GM04503 (cell line): ENCODE measurements at regions not wholly inside any gene's neighbourhood (a gene's known extent, or its start where the extent isn't known, plus 50 kb on each side); places are given as distances from the start of the nearest gene placed in this dataset.

Source experiments
- DNase-seq: peaks from one replicate; pipeline ENCODE4 v3.0.0-alpha.2; 2012; ENCODE audit warnings: low read depth

- DNase-seq, result no peak
Observed at GRCh38 chr1:185581020-185581419, 153.2 kb upstream of the HMCN1 start.

DNA sequence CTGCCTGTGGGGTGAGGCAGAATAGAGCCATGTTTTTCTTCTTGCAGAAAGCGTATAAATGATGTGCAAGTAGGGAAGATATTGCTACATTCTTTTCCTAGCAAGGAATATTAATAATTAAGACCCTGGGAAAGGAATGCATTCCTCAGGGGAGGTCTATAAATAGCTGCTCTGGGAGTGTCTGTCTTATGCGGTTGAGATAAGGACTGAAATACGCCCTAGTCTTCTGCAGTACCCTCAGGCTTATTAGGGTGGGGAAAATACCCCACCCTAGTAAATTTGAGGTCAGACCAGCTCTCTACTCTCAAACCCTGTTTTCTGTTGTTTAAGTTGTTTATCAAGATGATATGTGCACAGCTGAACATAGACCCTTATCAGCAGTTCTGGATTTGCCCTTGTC lies 155.9 kb upstream of the HMCN1 start:
- no peak for DNase-seq

DNA sequence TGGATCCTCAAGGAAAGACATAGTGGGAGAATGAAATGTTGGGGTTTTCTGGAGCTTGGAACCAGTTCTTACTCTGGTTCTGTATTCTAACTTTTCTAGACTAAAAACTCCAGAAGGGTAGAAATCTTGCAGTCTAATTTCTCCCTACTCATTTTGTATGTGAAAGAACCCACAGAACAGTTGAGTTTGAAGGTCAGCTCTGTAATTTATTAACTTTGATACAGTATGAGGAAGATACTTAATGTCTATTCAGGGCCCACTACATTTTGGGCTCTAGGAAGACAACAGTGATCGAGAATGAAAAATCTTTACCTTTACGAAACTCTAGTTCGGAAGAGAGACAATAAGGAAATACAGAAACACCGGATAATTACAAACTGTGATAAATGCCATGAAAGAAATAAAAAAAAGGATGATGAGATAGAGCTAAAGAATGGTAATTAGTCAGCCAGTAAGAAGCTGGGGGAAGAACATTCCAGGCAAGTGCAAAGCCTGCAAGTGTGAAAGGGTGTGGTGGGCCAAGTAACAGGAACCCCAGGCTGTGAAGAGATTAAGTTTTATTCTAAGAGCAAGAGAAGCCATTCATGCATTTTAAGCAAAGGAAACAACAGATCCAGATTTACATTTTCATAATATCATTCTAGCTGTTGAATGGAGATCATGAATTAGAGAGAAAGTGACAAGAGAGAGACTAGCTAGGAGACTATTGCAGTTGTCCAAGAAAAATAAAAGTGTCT lies 159.9 kb upstream of the HMCN1 start:
- DNase-seq, result no peak

GRCh38 chr1:185573677-185574076 lies 160.5 kb upstream of the HMCN1 start:
- DNase-seq, result no peak

GRCh38 chr1:185573162-185573561 lies 161.0 kb upstream of the HMCN1 start:
- no peak for DNase-seq

- no peak for DNase-seq
Observed at GRCh38 chr1:185570962-185571361, 163.2 kb upstream of the HMCN1 start.

- DNase-seq, result no peak
Observed at GRCh38 chr1:185568155-185569123, 165.8 kb upstream of the HMCN1 start.

DNA sequence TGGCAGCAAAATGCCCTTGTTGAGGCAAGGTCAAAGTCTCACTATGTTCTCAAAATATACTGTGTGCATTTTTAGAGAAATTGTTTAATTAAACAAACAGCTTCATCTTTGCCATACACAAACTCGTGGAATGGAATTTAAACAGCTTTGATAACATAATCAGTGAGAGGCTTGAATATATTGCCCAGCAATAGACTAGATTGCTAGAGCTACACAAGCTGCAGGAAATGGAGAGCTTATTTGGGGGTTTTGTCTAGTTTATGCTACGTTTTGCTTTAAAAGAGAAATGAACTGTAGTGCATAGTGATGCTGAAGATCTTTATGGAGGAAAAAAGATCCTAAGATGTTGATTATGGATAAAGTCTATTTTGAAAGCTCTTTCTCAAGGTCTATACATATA lies 166.8 kb upstream of the HMCN1 start:
- no peak for DNase-seq

DNA sequence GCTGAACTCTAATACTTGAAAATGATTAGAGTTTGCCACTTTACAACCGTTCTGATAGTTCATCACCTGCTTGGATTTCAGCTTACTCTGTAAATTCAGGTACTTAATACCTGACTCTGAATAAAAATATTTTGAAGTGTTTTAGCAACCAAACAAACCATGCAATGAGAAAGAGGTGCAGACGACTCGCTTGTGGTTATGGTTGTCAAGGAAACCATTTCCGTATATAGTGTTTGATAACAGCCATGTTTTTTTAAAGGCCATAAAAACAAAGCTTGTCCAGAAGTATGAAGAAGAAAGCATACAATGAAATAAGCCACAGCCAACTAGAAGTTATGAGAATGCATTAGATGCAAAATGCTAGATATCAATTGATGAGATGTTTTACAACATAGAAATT lies 167.2 kb upstream of the HMCN1 start:
- no peak for DNase-seq

- DNase-seq, result peak; percentile 84
Observed at GRCh38 chr1:185565302-185565701, 168.9 kb upstream of the HMCN1 start.

- DNase-seq, result no peak
Observed at GRCh38 chr1:185564816-185565215, 169.4 kb upstream of the HMCN1 start.

GRCh38 chr1:185562461-185563359 lies 171.5 kb upstream of the HMCN1 start:
- DNase-seq, result no peak

GRCh38 chr1:185561629-185562028 lies 172.6 kb upstream of the HMCN1 start:
- peak; percentile 64 for DNase-seq

DNA sequence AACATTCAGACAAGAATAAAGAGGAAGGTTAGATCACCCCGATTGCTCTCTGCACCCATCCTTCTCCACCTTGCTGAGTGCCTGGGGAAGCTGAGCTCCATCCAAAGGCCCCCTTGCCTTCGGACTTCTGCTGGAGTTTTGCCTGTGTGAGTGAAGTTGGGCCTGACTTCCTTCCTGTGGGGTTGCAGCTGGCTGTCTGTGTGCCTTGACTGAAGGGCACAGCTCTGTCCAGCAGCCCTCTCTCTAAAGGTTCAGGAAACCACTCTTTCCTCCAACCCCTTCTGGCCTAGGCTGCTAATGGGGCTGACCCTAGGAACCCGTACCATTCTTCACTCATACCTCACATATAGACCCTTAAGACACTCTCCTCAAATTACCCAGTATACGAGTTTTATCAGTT lies 173.4 kb upstream of the HMCN1 start:
- no peak for DNase-seq

DNA sequence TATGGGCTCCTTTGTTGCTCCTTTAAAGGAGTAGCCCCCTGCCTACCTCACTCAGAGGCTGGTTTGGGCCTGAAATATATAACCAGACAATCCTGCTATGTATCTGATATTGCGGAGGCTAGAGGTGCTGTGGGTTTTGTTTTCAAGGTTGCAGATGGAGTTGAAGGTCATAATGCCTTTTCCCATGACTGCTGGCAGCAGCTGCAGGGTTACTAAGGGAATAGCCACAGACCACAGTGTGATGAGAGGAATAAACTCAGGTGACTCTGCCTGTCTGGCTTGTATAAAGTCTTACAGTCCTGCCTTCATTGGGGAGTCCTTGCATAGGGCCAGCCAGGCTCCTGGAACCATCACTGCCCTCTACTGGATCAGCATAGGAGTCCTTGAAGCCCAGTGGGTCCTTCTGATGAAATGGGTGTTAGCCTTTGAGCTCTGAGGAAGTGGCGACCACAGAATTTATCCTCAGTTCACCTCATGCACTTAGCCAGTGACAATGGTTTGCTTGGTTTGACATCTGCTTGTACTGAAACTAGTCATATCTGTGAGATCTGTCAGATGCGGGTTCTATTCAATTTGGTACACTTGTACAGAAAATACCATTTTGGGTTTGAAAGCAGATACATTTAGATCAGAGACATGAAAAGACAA lies 174.4 kb upstream of the HMCN1 start:
- DNase-seq, result no peak

- DNase-seq, result no peak
Observed at GRCh38 chr1:185559151-185559550, 175.0 kb upstream of the HMCN1 start.

DNA sequence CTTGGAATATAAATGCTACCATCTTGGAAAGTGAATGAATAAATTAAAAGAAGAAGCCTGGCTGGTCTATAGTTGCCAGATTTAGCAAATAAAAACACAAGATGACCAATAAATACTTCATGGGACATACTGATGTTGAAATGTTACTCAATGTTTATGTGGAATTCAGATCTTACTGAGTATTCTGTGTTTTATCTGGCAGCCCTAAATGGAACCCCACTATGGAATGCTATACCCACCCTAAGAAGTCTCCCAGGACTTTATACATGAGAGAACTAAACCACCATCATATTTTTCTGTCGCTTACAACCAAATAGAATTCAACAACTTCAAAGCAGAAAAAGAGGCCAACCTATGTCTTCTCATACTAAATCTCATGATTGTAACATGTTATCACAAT lies 177.6 kb upstream of the HMCN1 start:
- DNase-seq, result no peak

GRCh38 chr1:185555743-185556142 lies 178.4 kb upstream of the HMCN1 start:
- no peak for DNase-seq

DNA sequence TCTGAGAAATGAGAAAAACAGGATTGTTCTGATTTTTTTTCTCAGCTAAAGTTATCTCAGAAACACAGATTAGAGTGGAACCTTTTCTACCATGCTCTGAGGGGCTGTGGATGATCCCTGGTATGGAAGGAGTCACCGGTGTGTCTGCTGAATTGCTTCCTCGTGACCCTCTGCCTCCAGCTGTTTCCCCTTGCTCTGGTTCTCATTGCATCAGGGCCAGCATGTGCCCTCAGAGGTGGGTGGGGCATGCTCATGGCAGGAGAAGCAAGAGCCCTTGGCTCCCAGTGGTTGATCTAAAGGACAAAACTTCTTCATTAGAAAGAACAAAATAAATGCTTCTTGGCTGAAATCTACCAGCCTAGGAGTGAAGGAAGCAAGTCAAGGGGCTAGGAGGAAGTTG lies 183.2 kb upstream of the HMCN1 start:
- DNase-seq, result no peak

- DNase-seq, result no peak
Observed at GRCh38 chr1:185549906-185550305, 184.3 kb upstream of the HMCN1 start.

DNA sequence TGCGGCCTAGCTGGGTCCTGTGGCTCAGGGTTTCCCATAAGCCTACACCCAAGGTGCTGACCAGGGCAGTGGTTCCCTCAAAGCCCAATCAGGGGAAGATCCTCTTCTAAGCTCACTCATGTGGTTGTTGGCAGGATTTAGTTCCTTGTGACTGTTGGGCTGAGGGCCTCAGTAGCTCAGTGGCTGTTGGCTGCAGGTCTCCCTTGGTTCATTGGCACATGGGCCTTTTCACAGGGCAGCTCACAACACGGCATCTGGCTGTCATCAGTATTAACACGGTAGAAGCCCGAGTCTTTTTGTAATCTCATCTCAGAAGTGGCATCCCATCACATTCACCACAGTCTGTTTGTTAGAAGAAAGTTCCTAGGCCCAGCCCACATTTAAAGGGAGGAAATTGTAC lies 188.2 kb upstream of the HMCN1 start:
- DNase-seq, result no peak

DNA sequence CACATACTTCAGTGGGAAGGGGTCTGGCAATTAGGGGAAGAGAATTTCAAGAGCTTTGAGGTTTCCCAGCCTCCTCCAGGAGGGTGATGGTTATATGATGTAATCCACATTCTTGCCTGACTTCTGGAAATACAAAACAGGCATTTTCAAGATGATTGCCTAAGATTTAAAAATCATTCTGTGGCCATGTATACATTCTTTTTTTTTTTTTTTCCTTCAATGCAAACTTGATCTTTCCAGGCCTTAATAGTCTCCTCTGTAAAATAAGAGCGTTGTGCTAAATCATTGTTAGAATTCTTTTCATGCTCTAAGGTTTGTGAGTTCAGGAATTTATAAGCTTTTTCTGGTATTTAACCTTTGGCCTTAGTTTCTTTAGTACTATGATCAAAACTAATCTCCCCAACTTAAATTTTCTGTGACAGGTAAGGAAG lies 192.3 kb upstream of the HMCN1 start:
- peak; percentile 53 for DNase-seq
